Chondrocyte (in vitro differentiated cells): ENCODE measurements at regions not wholly inside any gene's neighbourhood (a gene's known extent, or its start where the extent isn't known, plus 50 kb on each side); places are given as distances from the start of the nearest gene placed in this dataset.
"Not testable (repeated sequence)": the region's sequence is repeated elsewhere in the genome, so short reads cannot be mapped to it uniquely, and the experiment has no call there.

Experiments
- DNase-seq: peaks from one replicate; pipeline ENCODE4 v3.0.0; 2021; ENCODE audit warnings: mixed read lengths, low spot score
- H3K27ac Mint-ChIP-seq: one replicate; pipeline ENCODE4 v1.8.0; 2021; ENCODE audit warnings: mild to moderate bottlenecking, moderate library complexity, mixed read lengths; ENCODE audit not compliant: unreplicated experiment
- H3K27me3 Mint-ChIP-seq: 2 replicates; pipeline ENCODE4 v1.8.0; 2021; ENCODE audit warnings: low read depth, mixed read lengths
- H3K36me3 Mint-ChIP-seq: 2 replicates; pipeline ENCODE4 v1.8.0; 2021; ENCODE audit warnings: low read depth, mixed read lengths
- H3K4me1 Mint-ChIP-seq: 2 replicates; pipeline ENCODE4 v1.8.0; 2021; ENCODE audit warnings: low read depth, mild to moderate bottlenecking, mixed read lengths
- H3K4me3 Mint-ChIP-seq: one replicate; pipeline ENCODE4 v1.8.0; 2021; ENCODE audit warnings: mild to moderate bottlenecking, moderate library complexity, mixed read lengths; ENCODE audit not compliant: unreplicated experiment
- H3K9me3 Mint-ChIP-seq: 2 replicates; pipeline ENCODE4 v1.8.0; 2021; ENCODE audit warnings: low read depth, mixed read lengths
- TF ChIP-seq, protein P1 (sequence below): fragments of 200-600 bp; sonication (generic); IDR thresholded peaks from 2 replicates; pipeline ENCODE4 v1.5.0; 2021; ENCODE audit warnings: antibody characterized with exemption, mild to moderate bottlenecking, moderate library complexity

DNA sequence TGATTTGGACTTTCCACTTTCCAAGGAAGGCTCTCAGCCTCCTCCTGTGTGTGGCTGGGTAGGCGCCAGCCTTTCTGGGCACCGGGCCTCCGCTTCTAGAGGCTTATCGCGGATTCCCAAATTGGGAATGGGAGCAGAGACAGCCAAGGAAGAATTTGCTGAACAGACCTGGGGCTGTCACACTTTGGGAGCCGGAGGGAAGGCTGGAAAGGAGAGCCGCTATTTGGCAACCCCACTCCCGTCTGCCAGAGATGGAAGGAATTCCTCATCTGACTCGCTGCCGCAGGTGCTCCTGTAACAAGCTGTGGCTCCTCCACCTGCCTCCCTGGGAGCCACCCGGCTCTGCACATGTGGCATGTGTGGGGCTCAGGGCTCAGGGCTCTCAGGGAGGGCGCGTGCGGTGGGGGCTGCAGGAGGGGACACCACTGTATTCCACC is 50.8 kb upstream of the ECHDC3 start:
- Mint-ChIP-seq H3K27ac (no peak overlapping the region), H3K4me3 (no peak overlapping the region), H3K36me3 (no peaks in the 10 kb centered on the region), H3K27me3 (peaks cover 3% of the 10 kb centered on the region), H3K9me3 (no peaks in the 10 kb centered on the region), H3K4me1 (no peaks in the 10 kb centered on the region)
- TF ChIP-seq, protein P1, sequence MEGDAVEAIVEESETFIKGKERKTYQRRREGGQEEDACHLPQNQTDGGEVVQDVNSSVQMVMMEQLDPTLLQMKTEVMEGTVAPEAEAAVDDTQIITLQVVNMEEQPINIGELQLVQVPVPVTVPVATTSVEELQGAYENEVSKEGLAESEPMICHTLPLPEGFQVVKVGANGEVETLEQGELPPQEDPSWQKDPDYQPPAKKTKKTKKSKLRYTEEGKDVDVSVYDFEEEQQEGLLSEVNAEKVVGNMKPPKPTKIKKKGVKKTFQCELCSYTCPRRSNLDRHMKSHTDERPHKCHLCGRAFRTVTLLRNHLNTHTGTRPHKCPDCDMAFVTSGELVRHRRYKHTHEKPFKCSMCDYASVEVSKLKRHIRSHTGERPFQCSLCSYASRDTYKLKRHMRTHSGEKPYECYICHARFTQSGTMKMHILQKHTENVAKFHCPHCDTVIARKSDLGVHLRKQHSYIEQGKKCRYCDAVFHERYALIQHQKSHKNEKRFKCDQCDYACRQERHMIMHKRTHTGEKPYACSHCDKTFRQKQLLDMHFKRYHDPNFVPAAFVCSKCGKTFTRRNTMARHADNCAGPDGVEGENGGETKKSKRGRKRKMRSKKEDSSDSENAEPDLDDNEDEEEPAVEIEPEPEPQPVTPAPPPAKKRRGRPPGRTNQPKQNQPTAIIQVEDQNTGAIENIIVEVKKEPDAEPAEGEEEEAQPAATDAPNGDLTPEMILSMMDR: no peak
- no peak for DNase-seq

- TF ChIP-seq, protein P1: no peak
- DNase-seq: peak; percentile 38
- H3K4me1 Mint-ChIP-seq: peaks cover 6% of the 10 kb centered on the region
- H3K36me3 Mint-ChIP-seq: no peaks in the 10 kb centered on the region
- H3K27me3 Mint-ChIP-seq: peaks cover 3% of the 10 kb centered on the region
- H3K27ac Mint-ChIP-seq: no peak overlapping the region
- H3K9me3 Mint-ChIP-seq: no peaks in the 10 kb centered on the region
- H3K4me3 Mint-ChIP-seq: no peak overlapping the region
Measured at GRCh38 chr10:11689945-11690736, 52.0 kb upstream of the ECHDC3 start.

- not testable (repeated sequence) for H3K4me3 Mint-ChIP-seq, H3K27ac Mint-ChIP-seq
- DNase-seq: peak; percentile 29
Measured at GRCh38 chr10:11688448-11688795, 53.8 kb upstream of the ECHDC3 start.

DNA sequence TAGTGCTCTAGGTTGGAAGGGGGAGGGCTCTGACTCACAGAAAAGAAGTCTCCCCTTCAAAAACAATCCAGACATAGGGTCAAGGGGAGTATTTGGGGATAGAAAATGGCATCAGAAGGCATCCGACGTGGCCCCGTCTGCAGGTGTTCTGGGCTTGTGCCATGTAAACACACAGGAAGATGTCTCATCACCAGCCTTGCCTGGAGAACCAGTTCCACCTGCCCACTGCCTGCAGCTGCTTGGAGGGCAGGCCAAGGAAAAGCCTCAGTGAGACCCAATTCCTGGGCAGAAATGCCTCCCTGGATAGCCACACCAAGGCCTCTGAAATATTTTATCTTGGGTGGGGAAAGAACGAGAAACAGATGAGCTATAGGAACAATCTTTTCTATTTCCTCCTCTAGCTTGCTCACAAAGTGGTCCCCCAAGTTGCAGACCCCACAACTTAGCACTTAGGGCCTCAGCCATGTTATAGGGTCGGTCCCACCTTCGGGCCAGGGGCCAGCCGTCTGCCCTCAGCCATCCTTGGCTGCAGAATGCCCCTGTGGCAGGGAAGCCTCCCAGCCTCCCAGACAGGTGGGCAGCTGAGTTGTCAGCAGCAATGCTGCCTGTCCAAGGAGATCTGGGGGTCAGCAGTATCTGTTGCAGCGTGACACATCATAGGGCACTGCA is 54.3 kb upstream of the ECHDC3 start:
- peaks cover 4% of the 10 kb centered on the region for H3K27me3 Mint-ChIP-seq
- H3K9me3 Mint-ChIP-seq: no peaks in the 10 kb centered on the region
- peaks cover 17% of the 10 kb centered on the region for H3K4me1 Mint-ChIP-seq
- peak; percentile 61 for DNase-seq
- H3K27ac Mint-ChIP-seq: no peak overlapping the region
- TF ChIP-seq, protein P1: no peak
- no peaks in the 10 kb centered on the region for H3K36me3 Mint-ChIP-seq
- H3K4me3 Mint-ChIP-seq: no peak overlapping the region

More at GRCh38 chr10:11688448-11688795, 53.8 kb upstream of the ECHDC3 start:
- not testable (repeated sequence) for H3K27me3 Mint-ChIP-seq, H3K36me3 Mint-ChIP-seq, H3K9me3 Mint-ChIP-seq
- peaks cover 17% of the 10 kb centered on the region for H3K4me1 Mint-ChIP-seq

GRCh38 chr10:11687357-11687771 is 54.8 kb upstream of the ECHDC3 start:
- peak; percentile 2 for DNase-seq
- no peak overlapping the region for H3K27ac Mint-ChIP-seq
- H3K4me1 Mint-ChIP-seq: peaks cover 17% of the 10 kb centered on the region
- H3K36me3 Mint-ChIP-seq: no peaks in the 10 kb centered on the region
- TF ChIP-seq, protein P1: no peak
- peaks cover 3% of the 10 kb centered on the region for H3K27me3 Mint-ChIP-seq
- no peaks in the 10 kb centered on the region for H3K9me3 Mint-ChIP-seq
- H3K4me3 Mint-ChIP-seq: no peak overlapping the region
